ENCODE measurements at regions not wholly inside any gene's neighbourhood (a gene's known extent, or its start where the extent isn't known, plus 50 kb on each side); places are given as distances from the start of the nearest gene placed in this dataset.

GRCh38 chr3:182215881-182216280, 504.2 kb downstream of the SOX2 start:
- no peaks in the 10 kb centered on the region for H3K79me2 ChIP-seq (ENCODE audit: insufficient read depth, low read length)
- no peak for DNase-seq (ENCODE audit: insufficient read length, low spot score, missing footprints)
- no peak for TF ChIP-seq CTCF (IDR thresholded peaks at IDR 0.05; ENCODE audit: extremely low read depth, low read depth, low read length)
- H2AFZ ChIP-seq (ENCODE audit: low read length), result no peak overlapping the region
- no peak overlapping the region for H3K27ac ChIP-seq (ENCODE audit: low read depth, low read length)
- H4K20me1 ChIP-seq (ENCODE audit: insufficient read depth, low read length), result no peaks in the 10 kb centered on the region
- no peak overlapping the region for H3K4me3 ChIP-seq (ENCODE audit: insufficient read depth, low read length)
- H3K4me2 ChIP-seq (ENCODE audit: insufficient read depth, low read length), result no peak overlapping the region
- no peaks in the 10 kb centered on the region for H3K9me3 ChIP-seq (ENCODE audit: low read depth, low read length)
- H3K27me3 ChIP-seq (ENCODE audit: insufficient read depth, low read length), result no peaks in the 10 kb centered on the region
- H3K36me3 ChIP-seq (ENCODE audit: insufficient read depth, low read length), result no peaks in the 10 kb centered on the region
- H3K4me1 ChIP-seq (ENCODE audit: insufficient read depth, low read length), result no peaks in the 10 kb centered on the region

- no peak for DNase-seq (ENCODE audit: insufficient read length, low spot score, missing footprints)
- Histone ChIP-seq H3K36me3 (ENCODE audit: insufficient read depth, low read length) (no peaks in the 10 kb centered on the region), H3K4me2 (ENCODE audit: insufficient read depth, low read length) (no peak overlapping the region), H3K4me3 (ENCODE audit: insufficient read depth, low read length) (no peak overlapping the region), H2AFZ (ENCODE audit: low read length) (no peak overlapping the region), H3K27ac (ENCODE audit: low read depth, low read length) (no peak overlapping the region), H3K4me1 (ENCODE audit: insufficient read depth, low read length) (no peaks in the 10 kb centered on the region), H3K9me3 (ENCODE audit: low read depth, low read length) (no peaks in the 10 kb centered on the region), H4K20me1 (ENCODE audit: insufficient read depth, low read length) (no peaks in the 10 kb centered on the region), H3K27me3 (ENCODE audit: insufficient read depth, low read length) (no peaks in the 10 kb centered on the region), H3K79me2 (ENCODE audit: insufficient read depth, low read length) (no peaks in the 10 kb centered on the region)
- TF ChIP-seq CTCF (IDR thresholded peaks at IDR 0.05; ENCODE audit: extremely low read depth, low read depth, low read length), result no peak
These were observed 504.7 kb downstream of the SOX2 start for GRCh38 chr3:182216311-182216970.

- Histone ChIP-seq H3K9me3 (ENCODE audit: low read depth, low read length) (no peaks in the 10 kb centered on the region), H3K27me3 (ENCODE audit: insufficient read depth, low read length) (no peaks in the 10 kb centered on the region), H3K4me1 (ENCODE audit: insufficient read depth, low read length) (no peaks in the 10 kb centered on the region), H4K20me1 (ENCODE audit: insufficient read depth, low read length) (no peaks in the 10 kb centered on the region), H3K79me2 (ENCODE audit: insufficient read depth, low read length) (no peaks in the 10 kb centered on the region), H3K36me3 (ENCODE audit: insufficient read depth, low read length) (no peaks in the 10 kb centered on the region), H3K4me3 (ENCODE audit: insufficient read depth, low read length) (no peak overlapping the region), H3K4me2 (ENCODE audit: insufficient read depth, low read length) (no peak overlapping the region), H3K27ac (ENCODE audit: low read depth, low read length) (no peak overlapping the region), H2AFZ (ENCODE audit: low read length) (no peak overlapping the region)
- no peak for DNase-seq (ENCODE audit: insufficient read length, low spot score, missing footprints)
- TF ChIP-seq CTCF (IDR thresholded peaks at IDR 0.05; ENCODE audit: extremely low read depth, low read depth, low read length), result no peak
These were observed 508.3 kb downstream of the SOX2 start for GRCh38 chr3:182220013-182220412.

- H3K9me3 ChIP-seq (ENCODE audit: low read depth, low read length), result no peaks in the 10 kb centered on the region
- no peak overlapping the region for H2AFZ ChIP-seq (ENCODE audit: low read length)
- H3K4me2 ChIP-seq (ENCODE audit: insufficient read depth, low read length), result no peak overlapping the region
- H3K4me3 ChIP-seq (ENCODE audit: insufficient read depth, low read length), result no peak overlapping the region
- no peaks in the 10 kb centered on the region for H3K79me2 ChIP-seq (ENCODE audit: insufficient read depth, low read length)
- no peak for TF ChIP-seq CTCF (IDR thresholded peaks at IDR 0.05; ENCODE audit: extremely low read depth, low read depth, low read length)
- H3K36me3 ChIP-seq (ENCODE audit: insufficient read depth, low read length), result no peaks in the 10 kb centered on the region
- no peaks in the 10 kb centered on the region for H4K20me1 ChIP-seq (ENCODE audit: insufficient read depth, low read length)
- no peaks in the 10 kb centered on the region for H3K4me1 ChIP-seq (ENCODE audit: insufficient read depth, low read length)
- DNase-seq (ENCODE audit: insufficient read length, low spot score, missing footprints), result no peak
- H3K27me3 ChIP-seq (ENCODE audit: insufficient read depth, low read length), result no peaks in the 10 kb centered on the region
- H3K27ac ChIP-seq (ENCODE audit: low read depth, low read length), result no peak overlapping the region
These were observed 508.7 kb downstream of the SOX2 start for GRCh38 chr3:182220471-182220870.
